Smooth muscle cell (in vitro differentiated cells): ENCODE measurements at regions not wholly inside any gene's neighbourhood (a gene's known extent, or its start where the extent isn't known, plus 50 kb on each side); places are given as distances from the start of the nearest gene placed in this dataset.

Experiments
- DNase-seq: peaks from one replicate; lab custom pipeline; 2025; ENCODE audit not compliant: unreplicated experiment; lab: John Stamatoyannopoulos, UW
- H2AFZ ChIP-seq: fragments of 200-600 bp; sonication (generic); 2 replicates; pipeline ENCODE4 v1.6.0; 2016; ENCODE audit warnings: antibody characterized with exemption, low read depth, mild to moderate bottlenecking
- H3F3A ChIP-seq: fragments of 200-600 bp; sonication (generic); 2 replicates; pipeline ENCODE4 v1.6.0; 2017; ENCODE audit warnings: antibody characterized with exemption, low read depth
- H3K27ac ChIP-seq: fragments of 200-600 bp; sonication (generic); 2 replicates; pipeline ENCODE4 v1.5.1; 2016; ENCODE audit warnings: low read depth, mild to moderate bottlenecking
- H3K27me3 ChIP-seq: fragments of 200-600 bp; sonication (generic); 2 replicates; pipeline ENCODE4 v1.6.1; 2016; ENCODE audit warnings: low read depth, mild to moderate bottlenecking
- H3K36me3 ChIP-seq: fragments of 200-600 bp; sonication (generic); 2 replicates; pipeline ENCODE4 v1.5.1; 2016; ENCODE audit warnings: low read depth
- H3K4me1 ChIP-seq: fragments of 200-600 bp; sonication (generic); 2 replicates; pipeline ENCODE4 v1.5.1; 2016; ENCODE audit warnings: low read depth
- H3K4me2 ChIP-seq: fragments of 200-600 bp; sonication (generic); 2 replicates; pipeline ENCODE4 v1.6.0; 2016; ENCODE audit warnings: mild to moderate bottlenecking
- H3K4me3 ChIP-seq: fragments of 200-600 bp; sonication (generic); 2 replicates; pipeline ENCODE4 v1.5.1; 2016; ENCODE audit warnings: mild to moderate bottlenecking
- H3K79me2 ChIP-seq: fragments of 200-600 bp; sonication (generic); 2 replicates; pipeline ENCODE4 v1.6.0; 2016; ENCODE audit warnings: low read depth, mild to moderate bottlenecking
- H3K9ac ChIP-seq: fragments of 200-600 bp; sonication (generic); 2 replicates; pipeline ENCODE4 v1.6.0; 2016; ENCODE audit warnings: low read depth
- H3K9me3 ChIP-seq: fragments of 200-600 bp; sonication (generic); replicated peaks from 2 replicates; pipeline ENCODE4 v1.5.1; 2016; ENCODE audit warnings: low read depth
- H4K20me1 ChIP-seq: fragments of 200-600 bp; sonication (generic); 2 replicates; pipeline ENCODE4 v1.6.0; 2016; ENCODE audit warnings: low read depth
- CTCF ChIP-seq: fragments of 200-600 bp; sonication (generic); IDR thresholded peaks from 2 replicates; pipeline ENCODE4 v1.5.1; 2017; ENCODE audit warnings: borderline replicate concordance, mild to moderate bottlenecking, antibody characterized with exemption; ENCODE audit not compliant: insufficient read depth, poor library complexity, severe bottlenecking
- WGBS: methylation state at CpG from one replicate; pipeline ENCODE4 v1.1.7; 2016; ENCODE audit warnings: low lambda C conversion rate; 5-methylcytosine and 5-hydroxymethylcytosine counted together

DNA sequence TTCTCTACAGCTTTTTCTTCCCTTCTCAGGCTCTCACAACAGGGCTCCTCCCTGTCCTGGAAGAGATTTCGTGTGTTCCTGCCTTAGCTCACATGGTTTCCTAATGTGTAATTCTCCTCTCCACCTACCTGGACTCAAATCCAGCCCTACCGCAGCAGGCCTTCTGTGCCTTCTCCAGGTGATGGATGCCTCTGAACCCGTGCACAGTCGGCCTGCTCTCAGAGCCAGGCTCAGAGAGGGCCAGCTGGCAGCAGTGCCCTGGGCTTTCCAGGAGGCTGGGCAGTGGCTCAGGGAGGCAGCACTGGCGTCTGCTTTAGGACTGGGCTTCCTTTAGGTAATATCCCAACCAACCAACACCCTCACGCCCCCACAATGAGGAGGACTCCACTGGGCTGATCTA lies 123.2 kb upstream of the TMC3 start:
- Histone ChIP-seq H2AFZ (no peak overlapping the region), H3K27me3 (no peaks in the 10 kb centered on the region), H3K9me3 (no peaks in the 10 kb centered on the region), H3K4me2 (no peak overlapping the region), H3K4me1 (no peaks in the 10 kb centered on the region), H3K79me2 (no peaks in the 10 kb centered on the region), H3K27ac (no peak overlapping the region), H3K4me3 (no peak overlapping the region), H3K9ac (no peak overlapping the region), H4K20me1 (no peaks in the 10 kb centered on the region), H3F3A (no peaks in the 10 kb centered on the region), H3K36me3 (no peaks in the 10 kb centered on the region)
- WGBS: 93% methylated on average over 6 of the region's 6 CpGs
- DNase-seq: no peak
- no peak for TF ChIP-seq CTCF

GRCh38 chr15:81495780-81496467 lies 121.9 kb upstream of the TMC3 start:
- Histone ChIP-seq H3K9me3 (no peaks in the 10 kb centered on the region), H3K36me3 (no peaks in the 10 kb centered on the region), H2AFZ (no peak overlapping the region), H3K4me3 (no peak overlapping the region), H3K27ac (no peak overlapping the region), H3K4me1 (no peaks in the 10 kb centered on the region), H3K79me2 (no peaks in the 10 kb centered on the region), H3F3A (no peaks in the 10 kb centered on the region), H3K27me3 (no peaks in the 10 kb centered on the region), H3K9ac (no peak overlapping the region), H4K20me1 (no peaks in the 10 kb centered on the region), H3K4me2 (no peak overlapping the region)
- no peak for DNase-seq
- WGBS: 88% methylated on average over 8 of the region's 8 CpGs
- no peak for TF ChIP-seq CTCF

DNA sequence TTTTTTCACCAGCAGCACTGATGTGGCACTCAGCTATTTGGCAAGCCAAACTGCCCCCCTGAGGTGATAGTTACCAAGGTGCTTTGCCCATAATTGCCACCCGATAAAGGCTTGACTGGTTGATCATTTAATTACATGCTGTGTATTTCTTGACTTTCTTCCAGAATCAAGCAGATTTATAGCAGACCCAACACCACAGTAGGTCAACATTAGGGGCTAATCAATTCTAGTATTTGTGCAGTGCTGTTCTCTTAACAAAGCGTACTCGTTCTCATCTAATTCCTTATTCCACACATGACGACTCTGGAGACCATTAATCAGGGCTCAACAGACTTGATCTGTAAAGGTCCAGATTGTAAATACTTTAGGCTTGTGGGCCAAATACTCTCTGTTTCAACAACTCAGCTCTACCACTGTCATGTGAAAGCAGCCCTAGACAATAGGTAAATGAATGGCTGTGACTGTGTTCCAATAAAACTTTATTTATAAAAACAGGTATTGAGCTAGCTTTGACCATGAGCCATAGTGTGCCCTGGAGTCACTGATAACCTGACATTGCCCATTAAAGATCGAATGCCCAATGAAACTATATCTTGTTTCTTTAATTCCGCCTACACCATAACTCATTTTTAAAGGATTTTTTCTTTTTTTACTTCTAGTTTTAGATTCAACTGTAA lies 119.1 kb upstream of the TMC3 start:
- H3K4me1 ChIP-seq: no peaks in the 10 kb centered on the region
- H3K36me3 ChIP-seq: no peaks in the 10 kb centered on the region
- H3F3A ChIP-seq: no peaks in the 10 kb centered on the region
- H3K9me3 ChIP-seq: no peaks in the 10 kb centered on the region
- H2AFZ ChIP-seq: no peak overlapping the region
- no peak overlapping the region for H3K27ac ChIP-seq
- no peaks in the 10 kb centered on the region for H3K27me3 ChIP-seq
- no peak overlapping the region for H3K9ac ChIP-seq
- no peaks in the 10 kb centered on the region for H4K20me1 ChIP-seq
- H3K79me2 ChIP-seq: no peaks in the 10 kb centered on the region
- 91% methylated on average over 6 of the region's 6 CpGs for WGBS
- H3K4me3 ChIP-seq: no peak overlapping the region
- H3K4me2 ChIP-seq: no peak overlapping the region
- TF ChIP-seq CTCF: no peak
- DNase-seq: no peak

GRCh38 chr15:81492331-81492968 lies 118.4 kb upstream of the TMC3 start:
- Histone ChIP-seq H3K9ac (no peak overlapping the region), H3K27me3 (no peaks in the 10 kb centered on the region), H3K9me3 (no peaks in the 10 kb centered on the region), H3K4me2 (no peak overlapping the region), H3K4me3 (no peak overlapping the region), H3K27ac (no peak overlapping the region), H4K20me1 (no peaks in the 10 kb centered on the region), H3K4me1 (no peaks in the 10 kb centered on the region), H2AFZ (no peak overlapping the region), H3K36me3 (no peaks in the 10 kb centered on the region), H3F3A (no peaks in the 10 kb centered on the region), H3K79me2 (no peaks in the 10 kb centered on the region)
- no peak for DNase-seq
- no peak for TF ChIP-seq CTCF
- 92% methylated on average over 3 of the region's 3 CpGs for WGBS
